ENCODE measurements at regions not wholly inside any gene's neighbourhood (a gene's known extent, or its start where the extent isn't known, plus 50 kb on each side); places are given as distances from the start of the nearest gene placed in this dataset.

DNA sequence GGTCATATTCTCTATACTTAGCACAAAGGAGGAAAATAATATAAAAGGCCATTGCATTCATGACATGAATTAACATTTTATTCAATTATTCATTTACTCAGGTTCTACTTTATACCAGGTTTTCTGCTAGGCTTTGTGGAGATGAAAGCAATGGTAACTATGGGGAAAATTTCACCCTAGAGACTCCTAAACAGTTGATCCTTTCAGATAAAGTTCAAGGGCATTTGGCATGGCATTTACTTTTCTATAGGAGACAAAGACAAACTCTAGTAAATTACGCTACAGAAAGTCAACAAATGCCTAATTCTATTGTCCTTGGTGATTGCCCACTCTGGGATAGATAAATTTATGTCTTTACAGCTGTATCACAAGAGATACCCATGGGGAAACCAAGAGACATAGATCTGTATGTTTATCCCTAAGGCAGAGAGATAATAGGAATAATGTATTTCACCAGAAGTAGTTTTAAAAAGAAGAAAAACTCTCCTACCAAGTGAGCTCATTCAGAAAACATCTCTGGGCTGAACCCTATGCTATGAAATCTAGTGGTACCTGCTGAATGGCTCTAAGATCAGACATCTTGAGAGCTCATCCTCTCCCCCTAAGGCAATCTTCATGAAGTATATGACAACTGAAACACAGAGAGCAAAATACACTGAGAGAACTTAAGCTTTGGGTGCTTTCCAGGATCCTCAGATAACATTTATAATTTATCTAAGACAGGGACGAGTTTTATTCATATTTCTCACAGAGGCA, 316.7 kb downstream of the ANTXR2 start:
- TF ChIP-seq, protein P1, sequence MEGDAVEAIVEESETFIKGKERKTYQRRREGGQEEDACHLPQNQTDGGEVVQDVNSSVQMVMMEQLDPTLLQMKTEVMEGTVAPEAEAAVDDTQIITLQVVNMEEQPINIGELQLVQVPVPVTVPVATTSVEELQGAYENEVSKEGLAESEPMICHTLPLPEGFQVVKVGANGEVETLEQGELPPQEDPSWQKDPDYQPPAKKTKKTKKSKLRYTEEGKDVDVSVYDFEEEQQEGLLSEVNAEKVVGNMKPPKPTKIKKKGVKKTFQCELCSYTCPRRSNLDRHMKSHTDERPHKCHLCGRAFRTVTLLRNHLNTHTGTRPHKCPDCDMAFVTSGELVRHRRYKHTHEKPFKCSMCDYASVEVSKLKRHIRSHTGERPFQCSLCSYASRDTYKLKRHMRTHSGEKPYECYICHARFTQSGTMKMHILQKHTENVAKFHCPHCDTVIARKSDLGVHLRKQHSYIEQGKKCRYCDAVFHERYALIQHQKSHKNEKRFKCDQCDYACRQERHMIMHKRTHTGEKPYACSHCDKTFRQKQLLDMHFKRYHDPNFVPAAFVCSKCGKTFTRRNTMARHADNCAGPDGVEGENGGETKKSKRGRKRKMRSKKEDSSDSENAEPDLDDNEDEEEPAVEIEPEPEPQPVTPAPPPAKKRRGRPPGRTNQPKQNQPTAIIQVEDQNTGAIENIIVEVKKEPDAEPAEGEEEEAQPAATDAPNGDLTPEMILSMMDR (IDR thresholded peaks at IDR 0.05; ENCODE audit: low read depth, low read length), result no peak

GRCh38 chr4:79748835-79749234, 324.2 kb downstream of the ANTXR2 start:
- TF ChIP-seq, protein P1 (IDR thresholded peaks at IDR 0.05; ENCODE audit: low read depth, low read length), result no peak
- H3K4me3 ChIP-seq (replicated peaks in 1 of 2; ENCODE audit: low read depth in 2 of 2, low read length in 2 of 2), result no peak overlapping the region
- no peak for DNase-seq (ENCODE audit: low read depth in 2 of 2)

More for the DNA sequence above, 316.7 kb downstream of the ANTXR2 start:
- no peak overlapping the region for H3K4me3 ChIP-seq (replicated peaks in 1 of 2; ENCODE audit: low read depth in 2 of 2, low read length in 2 of 2)
- DNase-seq (ENCODE audit: low read depth in 2 of 2), result no peak

DNA sequence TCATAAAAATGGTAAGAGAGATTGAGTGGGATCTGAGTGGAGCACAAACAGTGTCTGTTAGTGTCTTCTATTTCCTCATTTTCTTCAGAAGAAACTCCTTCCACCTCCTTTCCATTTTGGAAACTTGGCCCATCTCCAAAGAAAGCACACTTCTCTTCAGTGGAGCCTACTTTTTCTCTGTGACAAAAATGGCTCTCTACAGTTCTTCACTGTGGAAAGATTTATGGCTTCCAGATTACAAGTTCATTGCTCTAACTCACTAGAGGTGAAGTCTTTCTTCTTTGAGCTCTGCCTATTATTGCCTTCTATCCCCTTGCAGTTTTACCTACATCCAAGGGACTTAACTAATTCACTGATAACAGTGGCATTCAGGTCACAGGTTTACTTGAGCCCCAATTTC, 325.8 kb downstream of the ANTXR2 start:
- no peak for DNase-seq (ENCODE audit: low read depth in 2 of 2)
- TF ChIP-seq, protein P1 (IDR thresholded peaks at IDR 0.05; ENCODE audit: low read depth, low read length), result no peak
- H3K4me3 ChIP-seq (replicated peaks in 1 of 2; ENCODE audit: low read depth in 2 of 2, low read length in 2 of 2), result no peak overlapping the region

DNA sequence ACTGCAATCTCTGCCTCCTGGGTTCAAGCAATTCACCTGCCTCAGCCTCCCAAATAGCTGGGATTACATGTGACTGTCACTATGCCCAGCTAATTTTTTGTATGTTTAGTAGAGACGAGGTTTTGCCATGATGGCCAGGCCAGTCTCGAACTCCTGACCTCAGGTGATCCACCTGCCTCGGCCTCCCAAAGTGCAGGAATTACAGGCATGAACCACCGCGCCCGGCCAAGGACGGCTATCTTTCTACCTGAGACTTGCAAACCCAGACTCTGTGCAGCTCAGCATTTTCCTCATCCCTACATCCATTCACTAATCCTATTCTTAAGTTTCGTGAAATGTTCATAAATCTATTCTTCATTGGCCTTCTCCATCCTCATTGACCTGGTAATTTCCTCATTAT, 330.0 kb downstream of the ANTXR2 start:
- no peak overlapping the region for H3K4me3 ChIP-seq (replicated peaks in 1 of 2; ENCODE audit: low read depth in 2 of 2, low read length in 2 of 2)
- TF ChIP-seq, protein P1 (IDR thresholded peaks at IDR 0.05; ENCODE audit: low read depth, low read length), result no peak
- no peak for DNase-seq (ENCODE audit: low read depth in 2 of 2)

- no peak overlapping the region for H3K4me3 ChIP-seq (replicated peaks in 1 of 2; ENCODE audit: low read depth in 2 of 2, low read length in 2 of 2)
- TF ChIP-seq, protein P1 (IDR thresholded peaks at IDR 0.05; ENCODE audit: low read depth, low read length), result no peak
- no peak for DNase-seq (ENCODE audit: low read depth in 2 of 2)
Observed at GRCh38 chr4:79739912-79740311, 331.9 kb upstream of the GK2 start.

GRCh38 chr4:79723507-79723906, 315.5 kb upstream of the GK2 start:
- H3K4me3 ChIP-seq (replicated peaks in 1 of 2; ENCODE audit: low read depth in 2 of 2, low read length in 2 of 2), result no peak overlapping the region
- TF ChIP-seq, protein P1 (IDR thresholded peaks at IDR 0.05; ENCODE audit: low read depth, low read length), result no peak

DNA sequence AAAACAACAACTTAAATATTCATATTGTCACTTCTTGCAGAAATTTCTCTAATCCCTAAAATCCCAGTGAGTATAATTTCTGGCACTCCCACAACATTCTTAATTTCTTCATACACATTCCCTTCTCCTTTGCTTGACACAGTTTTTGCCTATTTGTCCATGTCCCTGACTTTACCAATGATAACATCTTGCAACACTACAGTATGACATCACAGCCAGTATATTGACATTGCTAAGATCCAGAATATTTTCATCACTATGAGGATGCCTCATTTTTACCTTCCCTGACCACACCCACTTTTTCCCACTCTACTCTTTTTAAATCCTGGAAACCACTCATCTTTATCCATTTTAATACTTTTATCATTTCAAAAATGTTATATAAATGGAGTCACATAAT, 292.3 kb upstream of the GK2 start:
- DNase-seq (ENCODE audit: low read depth in 2 of 2), result peak in 1 of 2 donors; percentile 9
- no peak overlapping the region for H3K4me3 ChIP-seq (replicated peaks in 1 of 2; ENCODE audit: low read depth in 2 of 2, low read length in 2 of 2)
- TF ChIP-seq, protein P1 (IDR thresholded peaks at IDR 0.05; ENCODE audit: low read depth, low read length), result no peak

More at GRCh38 chr4:79723507-79723906, 315.5 kb upstream of the GK2 start:
- DNase-seq (ENCODE audit: low read depth in 2 of 2), result no peak

All from cardiac fibroblast (primary cell).